ENCODE measurements at regions not wholly inside any gene's neighbourhood (a gene's known extent, or its start where the extent isn't known, plus 50 kb on each side); places are given as distances from the start of the nearest gene placed in this dataset.

- TF ChIP-seq, protein P1, sequence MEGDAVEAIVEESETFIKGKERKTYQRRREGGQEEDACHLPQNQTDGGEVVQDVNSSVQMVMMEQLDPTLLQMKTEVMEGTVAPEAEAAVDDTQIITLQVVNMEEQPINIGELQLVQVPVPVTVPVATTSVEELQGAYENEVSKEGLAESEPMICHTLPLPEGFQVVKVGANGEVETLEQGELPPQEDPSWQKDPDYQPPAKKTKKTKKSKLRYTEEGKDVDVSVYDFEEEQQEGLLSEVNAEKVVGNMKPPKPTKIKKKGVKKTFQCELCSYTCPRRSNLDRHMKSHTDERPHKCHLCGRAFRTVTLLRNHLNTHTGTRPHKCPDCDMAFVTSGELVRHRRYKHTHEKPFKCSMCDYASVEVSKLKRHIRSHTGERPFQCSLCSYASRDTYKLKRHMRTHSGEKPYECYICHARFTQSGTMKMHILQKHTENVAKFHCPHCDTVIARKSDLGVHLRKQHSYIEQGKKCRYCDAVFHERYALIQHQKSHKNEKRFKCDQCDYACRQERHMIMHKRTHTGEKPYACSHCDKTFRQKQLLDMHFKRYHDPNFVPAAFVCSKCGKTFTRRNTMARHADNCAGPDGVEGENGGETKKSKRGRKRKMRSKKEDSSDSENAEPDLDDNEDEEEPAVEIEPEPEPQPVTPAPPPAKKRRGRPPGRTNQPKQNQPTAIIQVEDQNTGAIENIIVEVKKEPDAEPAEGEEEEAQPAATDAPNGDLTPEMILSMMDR (IDR thresholded peaks at IDR 0.05) = no peak
- TF ChIP-seq POLR2AphosphoS5 (IDR thresholded peaks at IDR 0.05; ENCODE audit: insufficient read depth in 1 of 2, low read depth in 1 of 2) = no peak
Measured at GRCh38 chr1:58409890-58410289, 136.6 kb downstream of the OMA1 start.

All from vagina (tissue), 2 donors.